NCI-H146 treated with DMSO at 0.1 percent for 48 hours (cell line): ENCODE measurements at regions not wholly inside any gene's neighbourhood (a gene's known extent, or its start where the extent isn't known, plus 50 kb on each side); places are given as distances from the start of the nearest gene placed in this dataset.

Experiments used
- DNase-seq: peaks from one replicate; lab custom pipeline; 2025; ENCODE audit not compliant: unreplicated experiment; lab: John Stamatoyannopoulos, UW

DNA sequence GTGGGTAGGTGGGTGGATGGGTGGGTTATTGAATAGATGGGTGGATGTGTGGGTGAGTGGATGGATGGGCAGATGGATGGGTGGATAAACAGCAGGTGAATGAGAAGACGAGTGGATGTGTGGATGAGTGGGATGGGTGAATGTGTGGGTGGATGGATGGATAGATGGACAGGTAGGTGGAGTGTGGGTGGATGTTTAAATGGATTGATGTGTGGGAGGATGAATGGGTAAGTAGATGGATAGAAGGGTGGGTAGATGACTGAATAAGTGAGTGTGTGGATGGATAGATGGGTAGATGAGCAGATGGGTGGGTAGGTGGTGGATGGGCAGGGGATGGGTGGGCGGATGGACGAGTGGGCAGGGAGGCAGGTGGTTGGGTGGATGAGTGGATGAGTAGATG, 397.6 kb upstream of the IRX4 start:
- DNase-seq = no peak

DNA sequence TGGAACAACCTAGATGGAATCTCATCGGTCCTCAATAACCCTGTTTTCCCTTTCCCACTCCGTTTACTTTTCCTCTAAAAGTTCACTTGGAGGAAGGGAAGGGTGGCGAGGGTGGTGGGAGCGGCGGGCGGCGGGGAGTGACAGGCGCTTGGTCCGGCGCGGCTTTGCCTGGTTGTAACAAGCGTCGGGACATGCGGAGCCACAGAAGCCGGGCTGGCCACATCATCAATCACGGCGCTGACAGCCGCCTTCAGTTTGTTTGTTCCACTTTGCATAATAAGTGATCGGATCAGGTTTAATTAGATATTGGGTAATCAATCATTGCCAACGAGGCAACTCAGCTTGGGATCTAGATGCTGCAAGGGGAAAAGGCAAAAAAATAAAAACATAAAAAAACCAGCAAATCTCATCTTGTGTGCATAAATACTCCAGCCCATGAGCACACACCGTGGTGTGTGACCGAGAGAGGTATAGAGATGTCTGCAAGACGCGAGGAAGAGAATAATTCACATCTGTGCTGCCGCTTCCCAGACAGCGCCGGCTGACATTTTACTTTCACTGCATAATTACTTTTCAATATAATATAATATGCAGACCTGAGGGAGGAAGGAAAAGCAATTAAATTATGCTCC, 396.2 kb upstream of the IRX4 start:
- no peak for DNase-seq

GRCh38 chr5:2277886-2278285, 395.2 kb upstream of the IRX4 start:
- DNase-seq = no peak

GRCh38 chr5:2276101-2276500, 393.4 kb upstream of the IRX4 start:
- DNase-seq = no peak

- no peak for DNase-seq
Measured at GRCh38 chr5:2272755-2273154, 390.0 kb upstream of the IRX4 start.

DNA sequence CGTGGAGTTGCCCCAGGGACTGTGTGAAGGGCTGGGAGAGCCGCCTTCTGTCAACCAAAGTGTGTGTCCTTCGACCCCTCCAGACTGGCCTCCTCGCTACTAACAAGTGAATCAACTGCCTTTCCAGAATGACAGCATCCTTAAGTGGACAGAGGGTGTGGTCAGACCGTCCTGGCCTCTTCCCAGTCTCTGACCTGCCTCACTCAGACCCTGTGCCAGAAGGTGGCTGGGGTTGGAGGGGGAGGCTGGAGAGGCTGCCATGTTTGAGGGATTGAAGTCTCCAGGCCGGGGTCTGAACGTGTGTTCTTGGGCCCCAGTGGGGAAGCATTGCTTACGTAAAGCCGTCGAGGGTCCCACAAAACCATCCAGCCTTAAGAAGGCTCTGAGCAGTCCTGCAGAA, 389.3 kb upstream of the IRX4 start:
- no peak for DNase-seq

DNA sequence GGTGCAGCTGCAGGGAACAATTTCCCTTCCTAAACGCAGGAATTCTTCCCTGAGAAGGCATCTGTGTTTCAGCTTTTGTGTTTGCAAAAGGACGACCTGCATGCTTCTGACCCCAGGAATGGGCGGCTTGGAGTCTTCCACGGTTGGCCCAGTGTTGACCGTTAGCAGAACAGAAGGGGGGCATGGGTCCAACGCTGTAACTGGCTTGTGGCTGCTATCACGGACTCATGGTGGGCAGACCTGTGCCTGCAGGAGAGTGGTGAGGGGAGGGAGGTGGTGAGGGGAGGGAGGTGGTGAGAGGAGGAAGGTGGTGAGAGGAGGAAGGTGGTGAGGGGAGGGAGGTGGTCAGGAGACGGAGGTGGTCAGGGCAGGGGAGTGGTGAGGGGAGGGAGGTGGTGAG, 388.6 kb upstream of the IRX4 start:
- no peak for DNase-seq

DNA sequence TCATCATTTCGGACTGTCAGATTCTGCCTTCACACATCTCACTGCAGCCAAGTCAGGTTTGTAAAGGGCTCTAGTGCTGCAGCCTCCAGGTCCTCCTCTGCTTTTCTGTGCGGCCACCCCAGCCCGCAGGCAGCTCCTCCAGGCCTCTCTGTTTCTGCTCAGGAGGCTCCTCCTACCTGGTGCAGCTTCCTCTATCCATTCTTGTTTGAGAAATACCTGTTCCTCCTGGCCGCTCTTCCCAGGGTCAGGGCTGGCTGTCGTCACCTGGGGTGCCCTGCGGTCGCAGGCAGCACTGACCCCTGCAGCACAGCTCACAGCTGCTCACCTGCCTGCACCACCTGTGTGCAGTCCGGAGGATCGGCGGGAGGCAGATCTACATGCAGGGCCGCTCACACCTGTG, 387.7 kb upstream of the IRX4 start:
- DNase-seq = peak; percentile 1

DNA sequence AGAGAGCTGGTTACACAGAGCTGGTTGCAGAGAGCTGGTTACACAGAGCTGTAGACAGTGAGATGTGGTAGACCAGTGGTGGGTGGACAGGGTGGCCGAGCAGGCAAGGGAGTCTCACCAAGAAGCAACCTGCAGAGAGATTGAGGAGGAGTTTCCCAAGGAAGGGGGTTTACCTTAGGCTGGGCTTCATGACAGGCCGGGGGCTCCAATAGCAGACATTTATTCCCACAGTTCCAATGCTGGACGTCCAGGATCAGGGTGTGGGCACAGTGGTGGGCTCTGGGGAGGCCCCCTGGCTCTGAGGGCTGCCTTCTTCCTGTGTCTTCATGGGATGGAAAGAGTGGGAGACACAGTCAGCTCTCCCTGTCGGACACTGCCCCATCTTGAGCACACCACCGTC, 386.9 kb upstream of the IRX4 start:
- DNase-seq = no peak

GRCh38 chr5:2267991-2268390, 385.3 kb upstream of the IRX4 start:
- DNase-seq = no peak

- no peak for DNase-seq
Measured at GRCh38 chr5:2266641-2267240, 384.0 kb upstream of the IRX4 start.

DNA sequence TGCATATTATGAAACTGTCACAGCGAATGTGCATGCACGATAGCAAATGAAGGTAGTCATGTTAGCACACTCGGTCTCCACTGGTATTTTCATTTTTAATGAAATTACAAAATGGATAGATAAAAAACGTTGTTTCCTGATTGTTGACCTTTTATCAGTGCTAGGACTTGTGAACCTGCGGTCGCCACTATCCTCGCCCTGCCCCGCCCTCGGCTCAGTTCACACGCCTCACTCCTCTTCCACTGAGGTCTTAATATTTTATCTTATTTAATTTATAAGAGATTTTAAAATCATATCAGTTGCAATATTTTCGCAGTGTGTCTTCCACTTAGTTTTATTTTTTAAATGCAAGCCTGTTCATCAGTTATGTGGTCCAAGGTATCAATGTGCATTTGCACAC, 382.6 kb upstream of the IRX4 start:
- DNase-seq = no peak

GRCh38 chr5:2263763-2264162, 381.0 kb upstream of the IRX4 start:
- DNase-seq = no peak

DNA sequence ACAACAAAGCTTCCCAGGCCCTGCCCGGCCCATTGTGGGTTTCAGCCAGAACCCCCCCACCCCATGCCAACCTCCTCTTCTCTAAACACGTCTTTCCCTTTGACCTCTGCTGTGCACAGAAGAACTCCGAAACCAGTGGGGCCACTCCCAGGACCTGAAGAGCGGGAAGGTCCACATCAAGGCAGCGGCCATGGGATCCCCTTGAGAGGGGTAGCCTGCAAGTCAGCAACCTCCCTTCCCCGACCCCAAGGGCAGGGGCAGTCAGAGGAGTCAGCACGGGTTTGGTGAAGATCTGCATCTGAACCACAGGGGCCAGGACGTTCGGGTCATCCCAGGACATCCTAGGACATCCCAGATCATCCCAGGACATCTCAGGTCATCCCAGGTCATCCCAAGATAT, 379.9 kb upstream of the IRX4 start:
- no peak for DNase-seq

- DNase-seq = no peak
Measured at GRCh38 chr5:2261004-2261703, 378.4 kb upstream of the IRX4 start.

GRCh38 chr5:2260211-2261003, 377.7 kb upstream of the IRX4 start:
- DNase-seq = no peak

GRCh38 chr5:2259494-2260107, 376.9 kb upstream of the IRX4 start:
- DNase-seq = no peak

GRCh38 chr5:2258861-2259260, 376.1 kb upstream of the IRX4 start:
- DNase-seq = no peak

DNA sequence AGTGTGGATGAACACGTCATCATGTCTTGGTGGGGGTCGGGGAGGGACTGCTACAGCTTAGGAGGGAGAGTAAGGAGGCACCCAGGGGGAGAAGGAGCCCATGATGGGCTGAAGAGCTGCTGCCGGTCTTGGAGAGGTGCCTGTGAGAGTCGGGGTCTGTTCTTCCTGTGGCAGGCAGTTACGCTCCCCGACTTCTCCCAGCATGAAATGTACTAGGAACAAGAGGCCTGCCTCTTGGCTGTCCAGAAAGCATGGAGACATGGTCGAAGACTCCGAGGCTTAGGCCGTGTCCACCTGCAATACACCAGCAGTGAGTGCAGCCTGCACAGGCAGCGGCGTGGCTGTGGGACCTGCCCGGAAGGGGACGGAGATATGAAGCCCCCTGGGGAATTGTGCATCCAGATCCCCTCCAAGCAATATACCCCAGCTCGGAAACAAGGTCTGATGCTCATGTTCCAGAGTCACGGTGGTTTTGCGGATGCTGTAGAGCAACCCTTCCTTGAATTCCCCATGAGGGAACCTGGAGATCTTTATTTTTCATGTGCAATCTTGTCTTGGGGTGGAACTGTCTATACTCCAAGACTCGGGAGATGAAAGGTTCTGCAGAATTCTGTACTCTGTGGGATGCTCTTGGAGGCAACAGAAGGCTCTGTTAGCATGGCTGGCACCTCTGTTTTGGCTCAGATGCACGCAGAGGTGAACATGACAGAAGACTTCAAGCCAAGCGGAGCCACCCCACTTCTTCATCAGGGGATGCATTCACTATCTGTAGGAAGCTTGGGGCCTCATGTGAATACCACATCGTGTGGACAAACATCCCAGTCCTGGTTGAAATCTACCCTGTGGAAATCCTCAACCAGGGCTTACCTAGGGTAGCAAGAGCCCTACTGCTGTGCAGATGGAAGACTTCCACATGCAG, 374.9 kb upstream of the IRX4 start:
- no peak for DNase-seq

- DNase-seq = no peak
Measured at GRCh38 chr5:2256691-2257280, 374.1 kb upstream of the IRX4 start.
